ENCODE measurements at regions not wholly inside any gene's neighbourhood (a gene's known extent, or its start where the extent isn't known, plus 50 kb on each side); places are given as distances from the start of the nearest gene placed in this dataset.
"Not testable (repeated sequence)": the region's sequence is repeated elsewhere in the genome, so short reads cannot be mapped to it uniquely, and the experiment has no call there.

DNA sequence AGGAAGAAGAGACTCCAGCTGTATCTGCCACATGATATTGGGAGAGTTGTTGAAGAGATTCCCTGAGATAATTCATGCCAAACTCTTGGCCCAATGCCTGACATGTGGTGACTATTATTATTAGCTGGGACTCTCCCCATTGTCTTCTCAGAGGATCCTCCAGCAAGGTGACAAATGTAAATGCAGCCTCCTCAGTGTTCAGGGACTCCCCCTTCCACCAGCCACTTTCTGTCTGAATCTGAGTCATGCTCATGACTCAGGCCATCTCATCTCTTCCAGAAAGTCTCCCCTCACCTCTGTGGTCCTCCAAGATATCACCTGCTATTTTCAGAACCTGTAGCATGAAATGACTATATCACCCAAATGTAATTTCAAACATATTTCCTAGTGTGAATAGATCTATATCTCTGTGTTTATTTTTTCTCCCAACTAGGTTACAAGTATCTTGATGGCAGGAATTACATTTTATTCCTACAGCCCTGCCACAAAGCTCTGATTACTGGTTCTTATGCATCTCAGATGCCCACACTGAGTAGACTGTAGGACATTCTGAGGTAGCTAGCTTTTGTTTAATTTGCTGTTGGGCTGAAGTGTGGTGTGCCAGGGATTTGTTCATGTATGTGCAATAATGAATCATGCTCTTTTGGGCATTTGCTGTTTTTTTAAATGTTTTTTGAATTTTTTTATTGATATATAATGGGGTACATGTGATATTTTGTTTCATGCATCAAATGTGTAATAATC lies 126.6 kb upstream of the IL12B start:
- peak; percentile 94 for DNase-seq

DNA sequence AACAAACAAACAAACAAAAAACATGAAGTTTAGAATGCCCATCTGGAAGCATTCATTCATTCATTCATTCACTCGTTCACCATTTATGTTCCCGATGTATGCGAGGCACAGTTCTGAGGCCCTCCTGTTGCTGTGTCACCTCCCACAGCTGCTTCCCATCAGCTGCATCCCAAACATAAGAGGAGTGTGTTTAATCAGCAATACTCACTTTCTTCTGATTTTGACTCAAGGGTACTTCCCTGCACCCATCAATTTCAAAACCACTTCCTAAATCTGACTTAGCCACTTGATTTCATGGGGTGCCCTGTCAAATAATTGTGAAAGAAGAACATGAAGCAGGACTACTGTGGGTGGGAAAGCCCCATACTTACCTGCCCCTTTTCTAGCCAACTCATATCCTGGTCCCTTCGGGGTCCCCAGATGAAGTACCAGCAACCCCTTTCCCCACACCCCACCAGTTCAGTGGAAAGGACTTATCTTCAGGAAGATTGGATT lies 128.0 kb upstream of the IL12B start:
- DNase-seq, result peak; percentile 91

DNA sequence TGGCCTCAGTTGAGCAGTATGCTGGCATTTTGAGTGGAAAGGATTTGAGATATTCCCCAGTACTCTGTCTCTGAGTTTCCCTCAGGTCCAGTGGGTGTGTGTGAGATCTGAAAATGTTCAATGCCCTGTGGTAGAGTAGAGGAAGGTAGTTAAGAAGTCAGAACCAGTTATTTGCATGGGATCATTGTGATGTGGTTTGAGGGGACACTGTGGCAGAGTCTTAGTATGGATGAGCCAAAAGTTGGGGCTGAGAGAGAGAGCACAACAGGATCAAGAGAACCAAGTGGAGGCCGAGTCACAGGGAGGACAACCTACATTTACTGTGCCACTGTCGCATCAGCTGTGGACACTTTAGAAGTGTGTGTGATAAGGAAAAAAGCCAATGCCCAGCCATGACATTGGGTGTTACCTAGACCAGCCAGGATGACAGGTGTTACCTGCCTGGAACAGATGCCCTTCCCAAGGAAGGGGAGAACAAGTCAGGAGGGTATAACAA lies 128.9 kb upstream of the IL12B start:
- DNase-seq, result no peak

- DNase-seq, result peak; percentile 42
Observed at GRCh38 chr5:159459951-159460538, 129.8 kb upstream of the IL12B start.

DNA sequence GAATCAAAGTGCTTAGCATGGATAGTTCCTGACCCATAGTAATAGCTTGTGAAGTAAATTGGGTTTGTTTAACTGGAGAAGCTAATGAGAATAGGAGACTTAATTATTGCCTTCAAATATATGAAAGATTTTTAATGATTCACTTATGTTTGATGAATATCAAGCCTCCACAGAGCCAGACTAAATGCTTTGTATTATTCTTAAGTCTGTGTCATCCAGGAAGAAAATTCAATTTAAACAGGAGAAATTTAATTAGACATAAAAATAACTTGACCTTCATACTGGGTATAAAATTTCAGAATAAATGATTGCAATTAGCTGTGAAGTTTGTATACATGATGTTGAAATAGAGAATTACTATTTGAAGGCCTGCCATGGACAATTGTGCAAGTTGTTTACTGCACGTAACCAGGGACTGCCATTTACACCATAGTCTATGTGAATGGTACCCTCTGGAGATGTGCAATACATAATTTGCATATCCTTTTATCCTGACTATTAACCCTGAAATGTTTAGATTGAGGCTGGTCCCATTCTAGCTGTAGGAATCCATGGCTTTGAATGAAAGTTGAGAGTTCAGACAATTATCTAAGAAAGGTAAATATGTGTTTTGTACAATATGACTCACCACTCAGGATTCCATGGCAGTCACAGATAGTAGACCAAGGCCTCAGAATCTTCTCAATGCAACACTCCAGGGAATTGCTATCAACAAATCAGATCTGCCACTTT lies 133.5 kb upstream of the IL12B start:
- DNase-seq, result no peak

- no peak for DNase-seq
Observed at GRCh38 chr5:159465604-159466003, 135.3 kb upstream of the IL12B start.

DNA sequence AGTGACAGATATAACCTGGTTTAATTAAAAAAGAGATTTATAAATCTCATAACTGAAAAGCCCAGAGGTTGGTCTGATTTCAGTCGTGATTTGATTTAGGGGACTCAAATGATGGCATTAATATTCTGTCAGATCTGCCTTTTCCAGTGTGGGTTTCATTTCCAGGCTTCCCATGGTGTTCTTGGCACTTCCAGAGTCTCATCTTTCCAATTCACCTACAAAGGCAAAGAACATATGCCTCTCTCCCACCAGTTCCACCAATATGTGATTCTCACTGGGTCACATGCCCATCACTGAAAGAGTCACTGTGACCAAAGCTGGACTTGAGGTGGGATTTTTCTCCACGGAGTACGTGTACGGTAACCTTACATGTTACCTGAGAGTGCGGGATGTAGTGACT lies 137.4 kb upstream of the IL12B start:
- no peak for DNase-seq

DNA sequence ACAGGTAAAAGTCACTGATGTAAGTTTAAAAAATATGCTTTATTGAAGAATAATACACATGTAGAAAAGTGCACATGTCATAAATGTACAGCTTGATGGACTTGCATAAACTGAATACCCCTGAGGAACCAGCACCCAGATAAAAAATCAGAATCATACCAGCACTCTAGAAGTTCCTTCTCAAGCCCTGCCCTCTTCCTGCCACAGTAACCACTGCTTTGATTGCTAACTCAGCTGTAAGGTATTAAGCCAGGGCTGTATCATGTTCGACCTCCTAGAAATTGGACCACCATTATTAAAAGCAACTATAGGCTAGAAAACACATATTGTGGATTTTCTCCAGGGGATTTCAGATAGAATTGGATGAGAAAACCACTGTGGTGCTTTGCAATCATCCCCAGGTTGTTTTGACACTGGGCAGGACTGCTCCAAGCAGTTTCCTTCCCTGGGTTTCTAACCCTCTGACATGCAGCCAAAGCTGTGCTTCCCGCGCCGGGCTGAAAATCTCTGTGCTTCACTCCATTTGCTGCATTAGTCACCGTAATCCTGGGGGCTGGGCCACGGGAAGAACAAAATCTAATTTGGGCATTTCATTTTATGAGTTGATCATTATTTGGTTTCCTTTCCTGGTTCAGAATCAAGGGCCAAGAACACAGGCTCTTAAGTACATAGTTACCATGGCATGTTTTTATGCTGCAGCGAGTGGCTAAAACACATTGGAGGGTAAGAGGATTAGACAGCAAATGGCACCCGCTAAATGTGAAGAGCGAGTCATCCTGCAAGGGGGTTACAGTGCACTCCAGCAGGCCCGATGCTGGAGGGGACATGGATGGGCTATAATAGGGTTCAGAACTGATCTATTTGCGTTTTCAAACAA lies 139.4 kb upstream of the IL12B start:
- DNase-seq, result peak; percentile 20

- DNase-seq, result no peak
Observed at GRCh38 chr5:159471904-159472303, 141.6 kb upstream of the IL12B start.

DNA sequence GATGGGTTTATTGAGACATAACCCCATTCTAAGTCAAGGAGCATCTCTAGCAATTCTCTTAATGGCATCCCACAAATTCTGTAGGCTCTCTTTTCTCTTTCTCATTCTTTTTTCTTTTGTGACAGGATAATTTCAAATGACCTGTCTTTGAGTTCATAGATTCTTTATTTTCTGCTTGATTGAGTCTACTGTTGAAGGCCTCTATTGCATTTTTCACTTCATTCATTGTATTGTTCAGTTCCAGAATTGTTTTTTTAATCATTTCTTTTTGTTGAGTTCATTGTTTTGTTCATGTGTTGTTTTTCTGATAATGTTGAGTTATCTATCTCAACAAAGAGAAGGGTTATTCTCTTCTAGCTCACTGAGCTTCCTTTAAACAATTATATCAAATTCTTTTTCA lies 144.7 kb upstream of the IL12B start:
- no peak for DNase-seq

DNA sequence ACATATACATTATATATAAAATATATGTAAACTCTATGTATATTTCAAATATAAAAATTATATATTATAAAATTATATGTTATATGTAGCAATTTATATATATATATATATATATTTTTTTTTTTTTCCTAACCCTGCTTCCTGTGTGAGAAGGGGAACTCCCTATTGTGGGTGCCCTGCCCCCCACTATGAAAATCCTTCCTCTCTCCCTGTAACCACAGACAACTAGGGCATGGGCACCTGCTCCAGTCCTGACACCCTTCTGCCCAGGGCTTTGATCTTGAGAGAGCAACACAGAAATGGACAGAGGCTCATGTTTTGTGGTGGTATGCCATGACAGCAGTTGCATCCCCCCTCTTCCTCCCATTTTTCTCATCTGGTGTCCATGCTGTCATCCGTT lies 148.7 kb upstream of the IL12B start:
- no peak for DNase-seq

GRCh38 chr5:159480849-159481248 lies 150.6 kb upstream of the IL12B start:
- DNase-seq, result no peak

DNA sequence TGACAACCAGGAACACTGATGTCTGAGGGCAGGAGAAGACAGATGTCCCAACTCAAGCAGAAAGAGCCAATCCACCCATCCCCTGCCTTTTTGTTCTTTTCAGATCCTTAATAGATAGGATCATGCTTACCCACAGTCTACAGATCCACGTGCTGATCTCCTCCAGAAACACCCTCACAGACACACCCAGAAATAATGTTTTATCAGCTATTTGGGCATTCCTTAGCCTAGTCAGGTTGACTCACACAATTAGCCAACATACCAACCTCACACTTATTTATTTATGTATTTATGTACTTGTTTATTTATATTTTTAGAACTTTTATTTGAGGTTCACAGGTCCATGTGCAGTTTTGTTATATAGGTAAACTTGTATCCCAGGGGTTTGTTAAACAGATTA lies 151.5 kb upstream of the IL12B start:
- no peak for DNase-seq

DNA sequence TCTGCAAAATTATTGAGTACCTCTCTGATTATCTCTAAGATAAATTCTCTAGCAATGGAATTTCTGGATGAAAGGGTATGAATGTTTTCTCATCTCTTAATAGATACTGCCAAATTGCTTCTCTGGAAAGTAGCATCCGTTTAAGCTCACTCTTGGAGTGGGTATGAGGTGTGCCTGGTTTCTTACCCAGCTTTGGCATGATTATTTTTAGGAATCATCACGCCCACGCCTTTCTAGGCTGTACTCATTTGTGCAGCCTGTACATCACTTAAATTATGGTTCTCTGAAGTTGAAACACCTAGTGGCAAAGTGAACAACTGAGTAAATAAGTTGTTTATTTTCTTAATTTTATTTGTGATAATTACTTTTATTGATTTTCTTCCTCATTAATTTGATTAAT lies 156.5 kb upstream of the IL12B start:
- no peak for DNase-seq

GRCh38 chr5:159488516-159488915 lies 158.2 kb upstream of the IL12B start:
- DNase-seq, result no peak

- DNase-seq, result no peak
Observed at GRCh38 chr5:159489779-159490178, 159.5 kb upstream of the IL12B start.

GRCh38 chr5:159490507-159490906 lies 160.2 kb upstream of the IL12B start:
- DNase-seq, result no peak

- no peak for DNase-seq
Observed at GRCh38 chr5:159493696-159494095, 163.4 kb upstream of the IL12B start.

DNA sequence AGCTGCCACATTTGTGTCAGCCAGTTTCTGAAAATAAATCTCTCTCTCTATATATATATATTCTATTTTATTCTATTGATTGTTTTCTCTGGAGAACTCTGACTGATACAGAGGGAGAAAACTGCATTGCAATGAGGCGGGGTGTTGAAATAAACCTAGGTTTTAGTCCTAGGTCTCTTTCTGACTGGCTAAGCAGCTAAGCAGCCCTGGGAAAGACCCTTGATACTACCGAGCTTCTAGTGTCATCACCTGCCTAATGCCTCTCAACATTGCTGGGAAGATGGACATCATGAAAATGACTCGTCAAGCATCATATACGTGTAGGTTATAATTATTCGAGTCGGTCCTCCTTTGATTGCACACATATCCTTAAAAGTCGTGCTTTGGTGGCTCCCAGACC lies 166.5 kb upstream of the IL12B start:
- no peak for DNase-seq

GRCh38 chr5:159497221-159497620 lies 166.9 kb upstream of the IL12B start:
- DNase-seq, result no peak

- no peak for DNase-seq
Observed at GRCh38 chr5:159498630-159499029, 168.3 kb upstream of the IL12B start.

DNA sequence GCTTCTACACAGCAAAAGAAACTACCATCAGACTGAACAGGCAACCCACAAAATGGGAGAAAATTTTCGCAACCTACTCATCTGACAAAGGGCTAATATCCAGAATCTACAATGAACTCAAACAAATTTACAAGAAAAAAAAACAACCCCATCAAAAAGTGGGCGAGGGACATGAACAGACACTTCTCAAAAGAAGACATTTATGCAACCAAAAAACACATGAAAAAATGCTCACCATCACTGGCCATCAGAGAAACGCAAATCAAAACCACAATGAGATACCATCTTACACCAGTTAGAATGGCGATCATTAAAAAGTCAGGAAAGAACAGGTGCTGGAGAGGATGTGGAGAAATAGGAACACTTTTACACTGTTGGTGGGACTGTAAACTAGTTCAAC lies 171.8 kb upstream of the IL12B start:
- not testable (repeated sequence) for DNase-seq

DNA sequence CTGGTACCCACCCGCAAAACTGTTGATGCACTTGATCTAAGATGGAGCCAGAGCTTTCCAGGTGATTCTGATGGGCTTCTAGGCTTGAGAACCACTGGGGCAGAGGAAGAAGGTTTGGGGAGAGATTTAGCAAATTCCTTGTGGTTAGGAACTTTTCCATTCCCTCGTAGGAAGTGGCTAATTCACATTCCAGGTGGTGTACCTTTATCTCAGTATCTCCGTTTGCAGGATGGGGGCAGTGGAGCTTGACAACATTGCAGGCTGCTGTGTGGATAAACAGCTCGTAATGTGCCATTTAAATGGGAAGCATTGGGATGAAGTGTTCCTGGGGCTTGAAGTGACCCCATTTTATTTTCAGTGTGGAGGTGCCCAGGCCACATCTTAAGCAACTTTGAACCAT lies 172.9 kb upstream of the IL12B start:
- DNase-seq, result no peak

Data from activated CD4-positive, alpha-beta T cell treated with anti-CD3 and anti-CD28 coated beads, Interleukin-2, amount 50 U/mL, for 16 hours (primary cell).